ENCODE measurements at regions not wholly inside any gene's neighbourhood (a gene's known extent, or its start where the extent isn't known, plus 50 kb on each side); places are given as distances from the start of the nearest gene placed in this dataset.

GRCh38 chr5:15322421-15322820 lies 177.6 kb upstream of the FBXL7 start:
- no peak for TF ChIP-seq CTCF (optimal IDR thresholded peaks at IDR 0.05 in 1 of 3, IDR thresholded peaks at IDR 0.05 in 1 of 3, conservative IDR thresholded peaks at IDR 0.05 in 1 of 3; ENCODE audit: extremely low read depth in 1 of 3, insufficient read depth in 2 of 3, low read length in 3 of 3)
- TF ChIP-seq EZH2 (IDR thresholded peaks at IDR 0.05; ENCODE audit: low read length), result no peak
